ENCODE measurements at regions not wholly inside any gene's neighbourhood (a gene's known extent, or its start where the extent isn't known, plus 50 kb on each side); places are given as distances from the start of the nearest gene placed in this dataset.

DNA sequence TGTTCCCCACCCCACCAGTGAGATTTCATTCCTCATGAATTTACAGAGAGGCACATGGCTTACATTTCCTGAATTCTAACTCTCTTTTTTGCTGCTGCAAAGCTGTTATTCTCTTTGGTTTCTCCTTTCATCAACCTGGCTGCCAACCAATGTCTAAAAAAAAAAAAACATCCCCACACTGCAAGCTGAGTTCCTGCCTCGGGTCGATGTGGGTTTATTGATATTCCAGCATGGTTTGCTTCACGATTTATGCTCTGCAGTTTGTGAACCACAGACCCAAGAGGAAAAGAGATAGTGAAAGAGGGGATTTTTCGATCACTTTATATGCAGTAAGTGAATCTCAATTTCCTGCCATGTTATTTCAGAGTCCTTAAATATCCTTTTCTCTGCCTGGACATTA, 363.6 kb downstream of the LPIN1 start:
- Histone ChIP-seq H3K4me1 (ENCODE audit: control insufficient read depth in 1 of 2, insufficient read depth in 2 of 2, low read length in 2 of 2) (peaks cover 0 to 6% of the 10 kb centered on the region in 2 experiments; a peak in 2 of 4 replicates), H4K20me1 (ENCODE audit: insufficient read depth) (no peaks in the 10 kb centered on the region), H3K27ac (ENCODE audit: low read depth, low read length) (no peak overlapping the region), H3K27me3 (ENCODE audit: insufficient read depth, low read length) (no peaks in the 10 kb centered on the region), H3K4me3 (replicated peaks in 1 of 2; ENCODE audit: low read depth in 1 of 2, low read length in 2 of 2) (no peak overlapping the region), H3K9ac (ENCODE audit: low read length) (no peak overlapping the region), H3K9me3 (ENCODE audit: control insufficient read depth in 1 of 2, insufficient read depth in 1 of 2, low read depth in 1 of 2, low read length in 2 of 2) (no peaks in the 10 kb centered on the region), H3K9me2 (ENCODE audit: insufficient read depth) (no peaks in the 10 kb centered on the region), H2AFZ (ENCODE audit: low read depth, low read length, poor library complexity, severe bottlenecking) (no peak overlapping the region), H3K4me2 (ENCODE audit: low read length) (no peak overlapping the region), H3K36me3 (ENCODE audit: control insufficient read depth in 1 of 2, insufficient read depth in 2 of 2, low read length in 2 of 2) (no peaks in the 10 kb centered on the region), H3K79me2 (ENCODE audit: insufficient read depth, low read length) (no peaks in the 10 kb centered on the region)
- CTCF ChIA-PET = no interaction called here
- RAD21 ChIA-PET (ENCODE audit: low non-redundant PET in 1 of 2, low total read pairs in 2 of 2, uncharacterized antibody in 2 of 2, unreplicated experiment in 2 of 2) = no interaction called here
- DNase-seq (ENCODE audit: low read depth, low spot score) = no peak
- intact Hi-C loops (cut with micrococcal nuclease) = no loop called here
- no TSS peak for BruUV-seq (replicated peaks)
- no peak for TF ChIP-seq EZH2phosphoT487 (IDR thresholded peaks at IDR 0.05; ENCODE audit: borderline replicate concordance)
- TF ChIP-seq, protein P1, sequence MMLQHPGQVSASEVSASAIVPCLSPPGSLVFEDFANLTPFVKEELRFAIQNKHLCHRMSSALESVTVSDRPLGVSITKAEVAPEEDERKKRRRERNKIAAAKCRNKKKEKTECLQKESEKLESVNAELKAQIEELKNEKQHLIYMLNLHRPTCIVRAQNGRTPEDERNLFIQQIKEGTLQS (IDR thresholded peaks at IDR 0.05) = no peak
- TF ChIP-seq YY1 (IDR thresholded peaks at IDR 0.05; ENCODE audit: extremely low read depth, insufficient replicate concordance, low read depth, low read length) = no peak
- TF ChIP-seq, protein P2, sequence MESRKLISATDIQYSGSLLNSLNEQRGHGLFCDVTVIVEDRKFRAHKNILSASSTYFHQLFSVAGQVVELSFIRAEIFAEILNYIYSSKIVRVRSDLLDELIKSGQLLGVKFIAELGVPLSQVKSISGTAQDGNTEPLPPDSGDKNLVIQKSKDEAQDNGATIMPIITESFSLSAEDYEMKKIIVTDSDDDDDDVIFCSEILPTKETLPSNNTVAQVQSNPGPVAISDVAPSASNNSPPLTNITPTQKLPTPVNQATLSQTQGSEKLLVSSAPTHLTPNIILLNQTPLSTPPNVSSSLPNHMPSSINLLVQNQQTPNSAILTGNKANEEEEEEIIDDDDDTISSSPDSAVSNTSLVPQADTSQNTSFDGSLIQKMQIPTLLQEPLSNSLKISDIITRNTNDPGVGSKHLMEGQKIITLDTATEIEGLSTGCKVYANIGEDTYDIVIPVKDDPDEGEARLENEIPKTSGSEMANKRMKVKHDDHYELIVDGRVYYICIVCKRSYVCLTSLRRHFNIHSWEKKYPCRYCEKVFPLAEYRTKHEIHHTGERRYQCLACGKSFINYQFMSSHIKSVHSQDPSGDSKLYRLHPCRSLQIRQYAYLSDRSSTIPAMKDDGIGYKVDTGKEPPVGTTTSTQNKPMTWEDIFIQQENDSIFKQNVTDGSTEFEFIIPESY (IDR thresholded peaks at IDR 0.05; ENCODE audit: extremely low read depth, insufficient replicate concordance, low read length) = no peak
- no peak for TF ChIP-seq JUND (IDR thresholded peaks at IDR 0.05)
- TF ChIP-seq POLR2A (IDR thresholded peaks at IDR 0.05; ENCODE audit: borderline replicate concordance, extremely low read depth, insufficient read depth, insufficient read length) = no peak
- TF ChIP-seq ZFX (IDR thresholded peaks at IDR 0.05) = no peak
- TF ChIP-seq, protein P3, sequence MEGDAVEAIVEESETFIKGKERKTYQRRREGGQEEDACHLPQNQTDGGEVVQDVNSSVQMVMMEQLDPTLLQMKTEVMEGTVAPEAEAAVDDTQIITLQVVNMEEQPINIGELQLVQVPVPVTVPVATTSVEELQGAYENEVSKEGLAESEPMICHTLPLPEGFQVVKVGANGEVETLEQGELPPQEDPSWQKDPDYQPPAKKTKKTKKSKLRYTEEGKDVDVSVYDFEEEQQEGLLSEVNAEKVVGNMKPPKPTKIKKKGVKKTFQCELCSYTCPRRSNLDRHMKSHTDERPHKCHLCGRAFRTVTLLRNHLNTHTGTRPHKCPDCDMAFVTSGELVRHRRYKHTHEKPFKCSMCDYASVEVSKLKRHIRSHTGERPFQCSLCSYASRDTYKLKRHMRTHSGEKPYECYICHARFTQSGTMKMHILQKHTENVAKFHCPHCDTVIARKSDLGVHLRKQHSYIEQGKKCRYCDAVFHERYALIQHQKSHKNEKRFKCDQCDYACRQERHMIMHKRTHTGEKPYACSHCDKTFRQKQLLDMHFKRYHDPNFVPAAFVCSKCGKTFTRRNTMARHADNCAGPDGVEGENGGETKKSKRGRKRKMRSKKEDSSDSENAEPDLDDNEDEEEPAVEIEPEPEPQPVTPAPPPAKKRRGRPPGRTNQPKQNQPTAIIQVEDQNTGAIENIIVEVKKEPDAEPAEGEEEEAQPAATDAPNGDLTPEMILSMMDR (IDR thresholded peaks at IDR 0.05 in 2 of 3, conservative IDR thresholded peaks at IDR 0.05 in 1 of 3; ENCODE audit: borderline replicate concordance in 1 of 3, insufficient read depth in 1 of 3, low read depth in 2 of 3, low read length in 2 of 3) = no peak
- no peak for TF ChIP-seq TCF7L2 (IDR thresholded peaks at IDR 0.05; ENCODE audit: borderline replicate concordance, extremely low read depth, insufficient read depth, insufficient read length)
- TF ChIP-seq EGR1 (IDR thresholded peaks at IDR 0.05; ENCODE audit: low read depth) = no peak
- no peak for TF ChIP-seq CBX3 (IDR thresholded peaks at IDR 0.05; ENCODE audit: low read depth)
- TF ChIP-seq, protein P4, sequence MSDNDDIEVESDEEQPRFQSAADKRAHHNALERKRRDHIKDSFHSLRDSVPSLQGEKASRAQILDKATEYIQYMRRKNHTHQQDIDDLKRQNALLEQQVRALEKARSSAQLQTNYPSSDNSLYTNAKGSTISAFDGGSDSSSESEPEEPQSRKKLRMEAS (IDR thresholded peaks at IDR 0.05) = no peak
- ATAC-seq = no peak
- POLR2A ChIA-PET = no interaction called here
